ENCODE measurements at regions not wholly inside any gene's neighbourhood (a gene's known extent, or its start where the extent isn't known, plus 50 kb on each side); places are given as distances from the start of the nearest gene placed in this dataset.
"Not testable (repeated sequence)": the region's sequence is repeated elsewhere in the genome, so short reads cannot be mapped to it uniquely, and the experiment has no call there.

- no CpG with 5 or more reads among the region's 1 CpG for WGBS (ENCODE audit: insufficient coverage, low lambda C conversion rate)
These were observed 101.1 kb downstream of the TMEM215 start for GRCh38 chr9:32884482-32884881.

GRCh38 chr9:32886021-32886420, 102.7 kb downstream of the TMEM215 start:
- no peak for DNase-seq
- Histone ChIP-seq H3K4me1 (ENCODE audit: control insufficient read depth, insufficient read depth, low read length) (no peaks in the 10 kb centered on the region), H3K9me3 (ENCODE audit: control insufficient read depth, low read depth, low read length) (no peaks in the 10 kb centered on the region), H3K27ac (ENCODE audit: low read length) (no peak overlapping the region), H3K27me3 (ENCODE audit: control insufficient read depth, insufficient read depth, low read length) (no peaks in the 10 kb centered on the region), H3K36me3 (ENCODE audit: control insufficient read depth, insufficient read depth, low read length) (no peaks in the 10 kb centered on the region), H3K4me3 (ENCODE audit: low read length) (no peak overlapping the region)
- 80% methylated on average over 1 of the region's 4 CpGs for WGBS (ENCODE audit: insufficient coverage, low lambda C conversion rate)

More at GRCh38 chr9:32884482-32884881, 101.1 kb downstream of the TMEM215 start:
- H3K4me1 ChIP-seq (ENCODE audit: control insufficient read depth, insufficient read depth, low read length): no peaks in the 10 kb centered on the region
- no peak overlapping the region for H3K4me3 ChIP-seq (ENCODE audit: low read length)
- H3K36me3 ChIP-seq (ENCODE audit: control insufficient read depth, insufficient read depth, low read length): no peaks in the 10 kb centered on the region
- H3K27me3 ChIP-seq (ENCODE audit: control insufficient read depth, insufficient read depth, low read length): no peaks in the 10 kb centered on the region
- no peak overlapping the region for H3K27ac ChIP-seq (ENCODE audit: low read length)
- DNase-seq: no peak
- no peaks in the 10 kb centered on the region for H3K9me3 ChIP-seq (ENCODE audit: control insufficient read depth, low read depth, low read length)

- H3K27ac ChIP-seq (ENCODE audit: low read length); H3K4me1 ChIP-seq (ENCODE audit: control insufficient read depth, insufficient read depth, low read length); DNase-seq; H3K27me3 ChIP-seq (ENCODE audit: control insufficient read depth, insufficient read depth, low read length); H3K36me3 ChIP-seq (ENCODE audit: control insufficient read depth, insufficient read depth, low read length); H3K9me3 ChIP-seq (ENCODE audit: control insufficient read depth, low read depth, low read length); H3K4me3 ChIP-seq (ENCODE audit: low read length): not testable (repeated sequence)
- 83% methylated on average over 1 of the region's 3 CpGs for WGBS (ENCODE audit: insufficient coverage, low lambda C conversion rate)
These were observed 106.9 kb downstream of the APTX start for GRCh38 chr9:32894485-32894884.

GRCh38 chr9:32899181-32899580, 102.2 kb downstream of the APTX start:
- no CpG with 5 or more reads among the region's 1 CpG for WGBS (ENCODE audit: insufficient coverage, low lambda C conversion rate)
- Histone ChIP-seq H3K27me3 (ENCODE audit: control insufficient read depth, insufficient read depth, low read length) (no peaks in the 10 kb centered on the region), H3K4me3 (ENCODE audit: low read length) (no peak overlapping the region), H3K9me3 (ENCODE audit: control insufficient read depth, low read depth, low read length) (no peaks in the 10 kb centered on the region), H3K36me3 (ENCODE audit: control insufficient read depth, insufficient read depth, low read length) (no peaks in the 10 kb centered on the region), H3K4me1 (ENCODE audit: control insufficient read depth, insufficient read depth, low read length) (no peaks in the 10 kb centered on the region), H3K27ac (ENCODE audit: low read length) (no peak overlapping the region)
- DNase-seq: no peak

GRCh38 chr9:32899761-32900160, 101.7 kb downstream of the APTX start:
- whole genome bisulfite sequencing (ENCODE audit: insufficient coverage, low lambda C conversion rate): no CpG with 5 or more reads among the region's 3 CpGs
- Histone ChIP-seq H3K9me3 (ENCODE audit: control insufficient read depth, low read depth, low read length) (no peaks in the 10 kb centered on the region), H3K4me1 (ENCODE audit: control insufficient read depth, insufficient read depth, low read length) (no peaks in the 10 kb centered on the region), H3K27ac (ENCODE audit: low read length) (no peak overlapping the region), H3K36me3 (ENCODE audit: control insufficient read depth, insufficient read depth, low read length) (no peaks in the 10 kb centered on the region), H3K27me3 (ENCODE audit: control insufficient read depth, insufficient read depth, low read length) (no peaks in the 10 kb centered on the region), H3K4me3 (ENCODE audit: low read length) (no peak overlapping the region)
- no peak for DNase-seq

GRCh38 chr9:32906213-32906612, 95.2 kb downstream of the APTX start:
- Histone ChIP-seq H3K36me3 (ENCODE audit: control insufficient read depth, insufficient read depth, low read length) (no peaks in the 10 kb centered on the region), H3K27me3 (ENCODE audit: control insufficient read depth, insufficient read depth, low read length) (no peaks in the 10 kb centered on the region), H3K27ac (ENCODE audit: low read length) (no peak overlapping the region), H3K4me1 (ENCODE audit: control insufficient read depth, insufficient read depth, low read length) (no peaks in the 10 kb centered on the region), H3K9me3 (ENCODE audit: control insufficient read depth, low read depth, low read length) (no peaks in the 10 kb centered on the region), H3K4me3 (ENCODE audit: low read length) (no peak overlapping the region)
- no peak for DNase-seq
- no CpG with 5 or more reads among the region's 7 CpGs for WGBS (ENCODE audit: insufficient coverage, low lambda C conversion rate)

- no peaks in the 10 kb centered on the region for H3K4me1 ChIP-seq (ENCODE audit: control insufficient read depth, insufficient read depth, low read length)
- H3K36me3 ChIP-seq (ENCODE audit: control insufficient read depth, insufficient read depth, low read length): no peaks in the 10 kb centered on the region
- no peak for DNase-seq
- H3K27me3 ChIP-seq (ENCODE audit: control insufficient read depth, insufficient read depth, low read length): no peaks in the 10 kb centered on the region
- no peaks in the 10 kb centered on the region for H3K9me3 ChIP-seq (ENCODE audit: control insufficient read depth, low read depth, low read length)
- H3K27ac ChIP-seq (ENCODE audit: low read length): no peak overlapping the region
- no peak overlapping the region for H3K4me3 ChIP-seq (ENCODE audit: low read length)
- WGBS (ENCODE audit: insufficient coverage, low lambda C conversion rate): no CpG with 5 or more reads among the region's 5 CpGs
These were observed 85.6 kb downstream of the APTX start for GRCh38 chr9:32915802-32916201.

GRCh38 chr9:32918628-32919027, 82.8 kb downstream of the APTX start:
- WGBS (ENCODE audit: insufficient coverage, low lambda C conversion rate): 33% methylated on average over 1 of the region's 5 CpGs
- DNase-seq: no peak
- H3K9me3 ChIP-seq (ENCODE audit: control insufficient read depth, low read depth, low read length): no peaks in the 10 kb centered on the region
- no peaks in the 10 kb centered on the region for H3K27me3 ChIP-seq (ENCODE audit: control insufficient read depth, insufficient read depth, low read length)
- no peaks in the 10 kb centered on the region for H3K36me3 ChIP-seq (ENCODE audit: control insufficient read depth, insufficient read depth, low read length)
- H3K4me1 ChIP-seq (ENCODE audit: control insufficient read depth, insufficient read depth, low read length): no peaks in the 10 kb centered on the region
- H3K4me3 ChIP-seq (ENCODE audit: low read length): no peak overlapping the region
- H3K27ac ChIP-seq (ENCODE audit: low read length): no peak overlapping the region

All from large intestine (tissue), 3 donors.